ENCODE measurements at regions not wholly inside any gene's neighbourhood (a gene's known extent, or its start where the extent isn't known, plus 50 kb on each side); places are given as distances from the start of the nearest gene placed in this dataset.

GRCh38 chr20:11261533-11262000 lies 587.8 kb upstream of the JAG1 start:
- DNase-seq, result no peak

- no peak for DNase-seq
These were observed 592.8 kb upstream of the JAG1 start for GRCh38 chr20:11266571-11266970.

GRCh38 chr20:11267131-11267761 lies 593.4 kb upstream of the JAG1 start:
- DNase-seq, result peak; percentile 66 to 84

GRCh38 chr20:11267762-11268335 lies 594.0 kb upstream of the JAG1 start:
- DNase-seq, result no peak

- no peak for DNase-seq
These were observed 596.8 kb upstream of the JAG1 start for GRCh38 chr20:11270566-11270965.

GRCh38 chr20:11271319-11271718 lies 597.5 kb upstream of the JAG1 start:
- DNase-seq, result no peak

GRCh38 chr20:11271920-11272594 lies 598.3 kb upstream of the JAG1 start:
- DNase-seq, result no peak

- peak; percentile 59 to 65 for DNase-seq
These were observed 600.4 kb upstream of the JAG1 start for GRCh38 chr20:11274141-11274594.

GRCh38 chr20:11275740-11276139 lies 601.9 kb upstream of the JAG1 start:
- DNase-seq, result no peak

- no peak for DNase-seq
These were observed 603.4 kb upstream of the JAG1 start for GRCh38 chr20:11277170-11277569.

- no peak for DNase-seq
These were observed 604.1 kb upstream of the JAG1 start for GRCh38 chr20:11277858-11278257.

GRCh38 chr20:11278461-11278860 lies 604.7 kb upstream of the JAG1 start:
- DNase-seq, result no peak

- no peak for DNase-seq
These were observed 607.4 kb upstream of the JAG1 start for GRCh38 chr20:11281240-11281639.

GRCh38 chr20:11281768-11282167 lies 608.0 kb upstream of the JAG1 start:
- DNase-seq, result no peak

- DNase-seq, result no peak
These were observed 613.3 kb upstream of the JAG1 start for GRCh38 chr20:11287126-11287525.

- no peak for DNase-seq
These were observed 621.5 kb upstream of the BTBD3 start for GRCh38 chr20:11296221-11296620.

GRCh38 chr20:11296951-11297350 lies 620.7 kb upstream of the BTBD3 start:
- no peak for DNase-seq

GRCh38 chr20:11301699-11302098 lies 616.0 kb upstream of the BTBD3 start:
- DNase-seq, result no peak

- DNase-seq, result no peak
These were observed 615.3 kb upstream of the BTBD3 start for GRCh38 chr20:11302436-11302835.

GRCh38 chr20:11304795-11305194 lies 612.9 kb upstream of the BTBD3 start:
- DNase-seq, result no peak

- DNase-seq, result no peak
These were observed 612.3 kb upstream of the BTBD3 start for GRCh38 chr20:11305406-11305805.

- DNase-seq, result no peak
These were observed 606.0 kb upstream of the BTBD3 start for GRCh38 chr20:11311659-11312224.

- DNase-seq, result no peak
These were observed 602.2 kb upstream of the BTBD3 start for GRCh38 chr20:11315525-11315924.

- DNase-seq, result no peak
These were observed 601.4 kb upstream of the BTBD3 start for GRCh38 chr20:11316244-11316643.
